ENCODE measurements at regions not wholly inside any gene's neighbourhood (a gene's known extent, or its start where the extent isn't known, plus 50 kb on each side); places are given as distances from the start of the nearest gene placed in this dataset.
"Not testable (repeated sequence)": the region's sequence is repeated elsewhere in the genome, so short reads cannot be mapped to it uniquely, and the experiment has no call there.

DNA sequence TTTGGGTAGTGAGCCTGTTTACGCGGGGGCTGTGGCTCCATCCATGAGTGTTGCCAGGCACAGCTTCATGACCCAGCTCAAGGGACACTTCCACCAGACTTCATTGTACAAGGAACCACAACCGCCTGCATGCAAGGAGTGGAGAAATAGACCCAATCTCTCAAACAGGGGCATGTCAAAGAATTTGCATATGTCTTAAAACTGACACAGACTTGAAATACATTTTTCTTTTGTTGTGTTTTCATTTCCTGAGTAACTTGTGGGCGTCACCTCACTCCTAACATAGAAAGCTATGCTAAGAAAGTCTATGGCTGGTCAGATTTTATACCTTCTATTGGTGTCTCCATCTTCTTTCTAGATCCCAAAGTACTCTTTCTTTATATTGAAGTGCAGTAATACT lies 266.2 kb upstream of the RNF32 start:
- Histone ChIP-seq H3K9ac (ENCODE audit: low read depth in 1 of 2, low read length in 2 of 2) (no peak overlapping the region), H3K27ac (ENCODE audit: low read depth in 1 of 2, low read length in 2 of 2) (no peak overlapping the region), H3K4me3 (ENCODE audit: low read depth in 1 of 3, low read length in 3 of 3) (no peak overlapping the region), H3K4me1 (ENCODE audit: control insufficient read depth in 4 of 4, insufficient read depth in 4 of 4, low read length in 3 of 4) (peaks cover 4 to 21% (median 6%) of the 10 kb centered on the region in 4 donors), H3K36me3 (ENCODE audit: control insufficient read depth in 4 of 4, insufficient read depth in 3 of 4, low read depth in 1 of 4, low read length in 3 of 4) (no peaks in the 10 kb centered on the region), H3K9me3 (ENCODE audit: control insufficient read depth in 4 of 4, low read length in 3 of 4) (no peaks in the 10 kb centered on the region), H3K27me3 (ENCODE audit: control insufficient read depth in 4 of 4, insufficient read depth in 4 of 4, low read length in 3 of 4) (no peaks in the 10 kb centered on the region)
- no peak for DNase-seq (ENCODE audit: low spot score)
- TF ChIP-seq, protein P1, sequence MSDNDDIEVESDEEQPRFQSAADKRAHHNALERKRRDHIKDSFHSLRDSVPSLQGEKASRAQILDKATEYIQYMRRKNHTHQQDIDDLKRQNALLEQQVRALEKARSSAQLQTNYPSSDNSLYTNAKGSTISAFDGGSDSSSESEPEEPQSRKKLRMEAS (IDR thresholded peaks at IDR 0.05), result no peak
- TF ChIP-seq, protein P2, sequence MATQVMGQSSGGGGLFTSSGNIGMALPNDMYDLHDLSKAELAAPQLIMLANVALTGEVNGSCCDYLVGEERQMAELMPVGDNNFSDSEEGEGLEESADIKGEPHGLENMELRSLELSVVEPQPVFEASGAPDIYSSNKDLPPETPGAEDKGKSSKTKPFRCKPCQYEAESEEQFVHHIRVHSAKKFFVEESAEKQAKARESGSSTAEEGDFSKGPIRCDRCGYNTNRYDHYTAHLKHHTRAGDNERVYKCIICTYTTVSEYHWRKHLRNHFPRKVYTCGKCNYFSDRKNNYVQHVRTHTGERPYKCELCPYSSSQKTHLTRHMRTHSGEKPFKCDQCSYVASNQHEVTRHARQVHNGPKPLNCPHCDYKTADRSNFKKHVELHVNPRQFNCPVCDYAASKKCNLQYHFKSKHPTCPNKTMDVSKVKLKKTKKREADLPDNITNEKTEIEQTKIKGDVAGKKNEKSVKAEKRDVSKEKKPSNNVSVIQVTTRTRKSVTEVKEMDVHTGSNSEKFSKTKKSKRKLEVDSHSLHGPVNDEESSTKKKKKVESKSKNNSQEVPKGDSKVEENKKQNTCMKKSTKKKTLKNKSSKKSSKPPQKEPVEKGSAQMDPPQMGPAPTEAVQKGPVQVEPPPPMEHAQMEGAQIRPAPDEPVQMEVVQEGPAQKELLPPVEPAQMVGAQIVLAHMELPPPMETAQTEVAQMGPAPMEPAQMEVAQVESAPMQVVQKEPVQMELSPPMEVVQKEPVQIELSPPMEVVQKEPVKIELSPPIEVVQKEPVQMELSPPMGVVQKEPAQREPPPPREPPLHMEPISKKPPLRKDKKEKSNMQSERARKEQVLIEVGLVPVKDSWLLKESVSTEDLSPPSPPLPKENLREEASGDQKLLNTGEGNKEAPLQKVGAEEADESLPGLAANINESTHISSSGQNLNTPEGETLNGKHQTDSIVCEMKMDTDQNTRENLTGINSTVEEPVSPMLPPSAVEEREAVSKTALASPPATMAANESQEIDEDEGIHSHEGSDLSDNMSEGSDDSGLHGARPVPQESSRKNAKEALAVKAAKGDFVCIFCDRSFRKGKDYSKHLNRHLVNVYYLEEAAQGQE (IDR thresholded peaks at IDR 0.05), result no peak
- TF ChIP-seq, protein P3, sequence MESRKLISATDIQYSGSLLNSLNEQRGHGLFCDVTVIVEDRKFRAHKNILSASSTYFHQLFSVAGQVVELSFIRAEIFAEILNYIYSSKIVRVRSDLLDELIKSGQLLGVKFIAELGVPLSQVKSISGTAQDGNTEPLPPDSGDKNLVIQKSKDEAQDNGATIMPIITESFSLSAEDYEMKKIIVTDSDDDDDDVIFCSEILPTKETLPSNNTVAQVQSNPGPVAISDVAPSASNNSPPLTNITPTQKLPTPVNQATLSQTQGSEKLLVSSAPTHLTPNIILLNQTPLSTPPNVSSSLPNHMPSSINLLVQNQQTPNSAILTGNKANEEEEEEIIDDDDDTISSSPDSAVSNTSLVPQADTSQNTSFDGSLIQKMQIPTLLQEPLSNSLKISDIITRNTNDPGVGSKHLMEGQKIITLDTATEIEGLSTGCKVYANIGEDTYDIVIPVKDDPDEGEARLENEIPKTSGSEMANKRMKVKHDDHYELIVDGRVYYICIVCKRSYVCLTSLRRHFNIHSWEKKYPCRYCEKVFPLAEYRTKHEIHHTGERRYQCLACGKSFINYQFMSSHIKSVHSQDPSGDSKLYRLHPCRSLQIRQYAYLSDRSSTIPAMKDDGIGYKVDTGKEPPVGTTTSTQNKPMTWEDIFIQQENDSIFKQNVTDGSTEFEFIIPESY (IDR thresholded peaks at IDR 0.05), result no peak
- TF ChIP-seq FOXA2 (IDR thresholded peaks at IDR 0.05) (no peak), EGR1 (IDR thresholded peaks at IDR 0.05; ENCODE audit: low read depth in 2 of 2) (no peak), YY1 (IDR thresholded peaks at IDR 0.05) (no peak)
- WGBS, result 96% methylated on average over 4 of the region's 4 CpGs

DNA sequence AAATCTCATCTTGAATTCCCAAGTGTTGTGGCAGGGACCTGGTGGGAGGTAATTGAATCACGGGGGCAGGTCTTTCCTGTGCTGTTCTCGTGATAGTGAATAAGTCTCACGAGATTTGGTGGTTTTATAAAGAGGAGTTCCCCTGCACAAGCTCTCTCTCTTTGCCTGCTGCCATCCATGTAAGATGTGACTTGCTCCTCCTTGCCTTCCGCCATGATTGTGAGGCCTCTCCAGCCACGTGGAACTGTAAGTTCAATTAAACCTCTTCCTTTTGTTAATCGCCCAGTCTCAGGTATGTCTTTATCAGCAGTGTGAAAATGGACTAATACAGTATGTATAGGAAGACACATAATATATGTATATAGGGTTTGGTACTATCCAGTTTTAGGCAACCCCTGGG lies 270.6 kb upstream of the RNF32 start:
- H3K27ac ChIP-seq (ENCODE audit: low read depth in 1 of 2, low read length in 2 of 2); H3K27me3 ChIP-seq (ENCODE audit: control insufficient read depth in 4 of 4, insufficient read depth in 4 of 4, low read length in 3 of 4); H3K4me3 ChIP-seq (ENCODE audit: low read depth in 1 of 3, low read length in 3 of 3); H3K9ac ChIP-seq (ENCODE audit: low read depth in 1 of 2, low read length in 2 of 2); H3K9me3 ChIP-seq (ENCODE audit: control insufficient read depth in 4 of 4, low read length in 3 of 4); DNase-seq (ENCODE audit: low spot score); H3K36me3 ChIP-seq (ENCODE audit: control insufficient read depth in 4 of 4, insufficient read depth in 3 of 4, low read depth in 1 of 4, low read length in 3 of 4): not testable (repeated sequence)
- WGBS, result 93% methylated on average over 6 of the region's 6 CpGs
- H3K4me1 ChIP-seq (ENCODE audit: control insufficient read depth in 4 of 4, insufficient read depth in 4 of 4, low read length in 3 of 4), result peaks cover 7 to 23% (median 13%) of the 10 kb centered on the region in 4 donors

DNA sequence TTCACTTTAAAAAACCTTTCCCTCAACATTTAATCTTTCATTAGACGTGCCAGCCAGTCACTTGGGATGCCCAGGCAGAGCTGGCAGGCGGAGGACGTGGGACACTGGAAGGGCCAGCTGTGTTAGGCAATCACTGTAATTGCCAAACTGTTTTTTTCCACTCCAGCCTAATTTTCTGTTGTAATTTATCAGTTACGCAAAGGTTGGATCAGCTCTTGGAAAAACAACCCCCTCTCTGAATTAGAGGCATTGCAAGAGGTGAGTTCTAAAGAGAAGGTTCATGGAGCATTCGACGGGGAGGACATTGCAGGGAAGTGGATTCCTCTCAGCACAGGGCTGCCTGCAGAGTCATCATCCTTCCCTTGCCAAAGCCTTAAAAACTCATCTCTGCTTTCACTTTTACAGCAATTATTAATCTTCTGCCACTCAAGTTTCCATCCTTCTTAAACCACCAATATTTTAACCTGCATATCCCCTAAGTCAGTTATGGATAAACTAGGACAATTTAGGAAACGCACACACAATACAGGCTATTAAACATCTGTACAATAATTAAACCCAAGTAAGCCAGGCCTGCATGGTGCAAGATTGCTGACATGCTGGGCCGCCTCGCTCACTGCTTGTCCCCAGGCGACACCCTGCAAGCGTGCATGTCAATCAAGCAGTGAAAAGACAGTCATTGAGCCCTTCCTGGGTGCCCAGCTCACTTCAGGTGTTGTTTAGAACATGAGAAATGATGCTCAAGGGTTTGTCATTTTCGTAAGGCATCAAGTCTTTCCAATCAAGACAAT lies 272.3 kb upstream of the RNF32 start:
- no peaks in the 10 kb centered on the region for H3K9me3 ChIP-seq (ENCODE audit: control insufficient read depth in 4 of 4, low read length in 3 of 4)
- H3K9ac ChIP-seq (ENCODE audit: low read depth in 1 of 2, low read length in 2 of 2), result no peak overlapping the region
- H3K36me3 ChIP-seq (ENCODE audit: control insufficient read depth in 4 of 4, insufficient read depth in 3 of 4, low read depth in 1 of 4, low read length in 3 of 4), result no peaks in the 10 kb centered on the region
- H3K27ac ChIP-seq (ENCODE audit: low read depth in 1 of 2, low read length in 2 of 2), result peak overlapping the region; percentile 57 to 76
- 40% methylated on average over 12 of the region's 12 CpGs for WGBS
- H3K27me3 ChIP-seq (ENCODE audit: control insufficient read depth in 4 of 4, insufficient read depth in 4 of 4, low read length in 3 of 4), result no peaks in the 10 kb centered on the region
- DNase-seq (ENCODE audit: low spot score), result no peak
- H3K4me1 ChIP-seq (ENCODE audit: control insufficient read depth in 4 of 4, insufficient read depth in 4 of 4, low read length in 3 of 4), result peaks cover 7 to 23% (median 13%) of the 10 kb centered on the region in 4 donors
- no peak overlapping the region for H3K4me3 ChIP-seq (ENCODE audit: low read depth in 1 of 3, low read length in 3 of 3)
- TF ChIP-seq, protein P1 (IDR thresholded peaks at IDR 0.05), result peak; percentile 95
- TF ChIP-seq EGR1 (IDR thresholded peaks at IDR 0.05; ENCODE audit: low read depth in 2 of 2) (peak; percentile 79 to 98), NR2F2 (IDR thresholded peaks at IDR 0.05) (no peak), GABPA (IDR thresholded peaks at IDR 0.05 in 1 of 2, conservative IDR thresholded peaks at IDR 0.05 in 1 of 2) (peak in 1 of 2 donors; percentile 67), SP1 (IDR thresholded peaks at IDR 0.05) (peak; percentile 97), TAF1 (conservative IDR thresholded peaks at IDR 0.05) (peak; percentile 86), HNF4A (conservative IDR thresholded peaks at IDR 0.05) (peak; percentile 76 to 89), FOXA1 (IDR thresholded peaks at IDR 0.05) (peak; percentile 26), JUND (IDR thresholded peaks at IDR 0.05) (peak; percentile 86 to 91), RXRA (IDR thresholded peaks at IDR 0.05) (peak; percentile 86 to 96)
- TF ChIP-seq, protein P2 (IDR thresholded peaks at IDR 0.05), result peak; percentile 84
- TF ChIP-seq, protein P4, sequence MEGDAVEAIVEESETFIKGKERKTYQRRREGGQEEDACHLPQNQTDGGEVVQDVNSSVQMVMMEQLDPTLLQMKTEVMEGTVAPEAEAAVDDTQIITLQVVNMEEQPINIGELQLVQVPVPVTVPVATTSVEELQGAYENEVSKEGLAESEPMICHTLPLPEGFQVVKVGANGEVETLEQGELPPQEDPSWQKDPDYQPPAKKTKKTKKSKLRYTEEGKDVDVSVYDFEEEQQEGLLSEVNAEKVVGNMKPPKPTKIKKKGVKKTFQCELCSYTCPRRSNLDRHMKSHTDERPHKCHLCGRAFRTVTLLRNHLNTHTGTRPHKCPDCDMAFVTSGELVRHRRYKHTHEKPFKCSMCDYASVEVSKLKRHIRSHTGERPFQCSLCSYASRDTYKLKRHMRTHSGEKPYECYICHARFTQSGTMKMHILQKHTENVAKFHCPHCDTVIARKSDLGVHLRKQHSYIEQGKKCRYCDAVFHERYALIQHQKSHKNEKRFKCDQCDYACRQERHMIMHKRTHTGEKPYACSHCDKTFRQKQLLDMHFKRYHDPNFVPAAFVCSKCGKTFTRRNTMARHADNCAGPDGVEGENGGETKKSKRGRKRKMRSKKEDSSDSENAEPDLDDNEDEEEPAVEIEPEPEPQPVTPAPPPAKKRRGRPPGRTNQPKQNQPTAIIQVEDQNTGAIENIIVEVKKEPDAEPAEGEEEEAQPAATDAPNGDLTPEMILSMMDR (IDR thresholded peaks at IDR 0.05; ENCODE audit: low read depth, low read length, missing input control), result no peak
